HEK293 (cell line): ENCODE measurements at regions not wholly inside any gene's neighbourhood (a gene's known extent, or its start where the extent isn't known, plus 50 kb on each side); places are given as distances from the start of the nearest gene placed in this dataset.
"Not testable (repeated sequence)": the region's sequence is repeated elsewhere in the genome, so short reads cannot be mapped to it uniquely, and the experiment has no call there.

ENCODE experiments used
- CTCF ChIA-PET: fragments of 350-600 bp; formaldehyde crosslinking; extraction: SDS; loops from one replicate; lab custom pipeline; 2021; ENCODE audit warnings: antibody characterized with exemption; lab: Yijun Ruan, JAX
- POLR2A ChIA-PET: fragments of 300-600 bp; formaldehyde crosslinking; extraction: SDS; loops from one replicate; lab custom pipeline; 2020; ENCODE audit warnings: antibody characterized with exemption, inconsistent platforms; lab: Yijun Ruan, JAX
- H3K27ac ChIP-seq: fragments of 200-500 bp; sonication (Bioruptor generic); 2 replicates; pipeline ENCODE4 v1.5.1; 2014; ENCODE audit warnings: low read depth, low read length, control low read depth, inconsistent platforms; ENCODE audit errors: extremely low read depth
- H3K36me3 ChIP-seq, 2 experiments: fragments of 200-500 bp in 1 of 2; sonication (Bioruptor generic) in 1 of 2; 1 replicate in 1 of 2; 2 replicates in 1 of 2; pipeline ENCODE4 v1.5.1; 2014 to 2017; ENCODE audit warnings: inconsistent platforms in 2 of 2, low read length in 2 of 2; ENCODE audit not compliant: control insufficient read depth in 2 of 2, insufficient read depth in 1 of 2
- H3K4me1 ChIP-seq: fragments of 200-500 bp; sonication (Bioruptor generic); 2 replicates; pipeline ENCODE4 v1.5.1; 2014; ENCODE audit warnings: mild to moderate bottlenecking, low read length, inconsistent platforms; ENCODE audit not compliant: control insufficient read depth, insufficient read depth
- H3K4me3 ChIP-seq: 2 replicates; pipeline ENCODE4 v1.5.1; 2011; ENCODE audit warnings: low read depth, mild to moderate bottlenecking, control low read depth, low read length, moderate library complexity
- H3K9me3 ChIP-seq: fragments of 200-500 bp; sonication (Bioruptor generic); 2 replicates; pipeline ENCODE4 v1.5.1; 2014; ENCODE audit warnings: low read depth, low read length, inconsistent platforms; ENCODE audit not compliant: control insufficient read depth, insufficient read depth
- HOXA7 ChIP-seq: sonication (generic); formaldehyde crosslinking; IDR thresholded peaks from 2 replicates; pipeline ENCODE4 v1.8.1; 2022; ENCODE audit warnings: missing genetic modification reagents, borderline replicate concordance
- KLF9 ChIP-seq: fragments of 450-650 bp; formaldehyde crosslinking; IDR thresholded peaks from 2 replicates; pipeline ENCODE4 v1.5.1; 2016; ENCODE audit warnings: missing biosample characterization, missing genetic modification characterization, low read depth
- YY2 ChIP-seq: fragments of 450-650 bp; formaldehyde crosslinking; IDR thresholded peaks from 2 replicates; pipeline ENCODE4 v1.5.1; 2016; ENCODE audit warnings: missing biosample characterization, missing genetic modification characterization
- ZBTB6 ChIP-seq: fragments of 450-650 bp; formaldehyde crosslinking; IDR thresholded peaks from 2 replicates; pipeline ENCODE4 v1.5.1; 2017; ENCODE audit warnings: missing biosample characterization, missing genetic modification characterization
- ZBTB7A ChIP-seq: fragments of 450-650 bp; formaldehyde crosslinking; IDR thresholded peaks from 2 replicates; pipeline ENCODE4 v1.5.1; 2016; ENCODE audit warnings: low read depth, missing biosample characterization, missing genetic modification characterization
- ZEB2 ChIP-seq: fragments of 450-650 bp; formaldehyde crosslinking; IDR thresholded peaks from 2 replicates; pipeline ENCODE4 v1.5.1; 2016; ENCODE audit warnings: missing biosample characterization, missing genetic modification characterization
- ZNF114 ChIP-seq: fragments of 450-650 bp; formaldehyde crosslinking; IDR thresholded peaks from 2 replicates; pipeline ENCODE4 v1.5.0; 2017; ENCODE audit warnings: missing biosample characterization, missing genetic modification characterization
- ZNF133 ChIP-seq: fragments of 450-650 bp; formaldehyde crosslinking; IDR thresholded peaks from 2 replicates; pipeline ENCODE4 v1.5.1; 2016; ENCODE audit warnings: missing biosample characterization, missing genetic modification characterization
- ZNF138 ChIP-seq: fragments of 450-650 bp; formaldehyde crosslinking; IDR thresholded peaks from 2 replicates; pipeline ENCODE4 v1.5.1; 2016; ENCODE audit warnings: missing biosample characterization, missing genetic modification characterization, borderline replicate concordance
- ZNF239 ChIP-seq: fragments of 450-650 bp; formaldehyde crosslinking; IDR thresholded peaks from 2 replicates; pipeline ENCODE4 v1.5.1; 2016; ENCODE audit warnings: missing biosample characterization, missing genetic modification characterization
- ZNF354C ChIP-seq: fragments of 450-650 bp; formaldehyde crosslinking; IDR thresholded peaks from 2 replicates; pipeline ENCODE4 v1.5.1; 2016; ENCODE audit warnings: missing biosample characterization, missing genetic modification characterization, low read depth, borderline replicate concordance
- ZNF621 ChIP-seq: fragments of 450-650 bp; formaldehyde crosslinking; IDR thresholded peaks from 2 replicates; pipeline ENCODE4 v1.5.1; 2017; ENCODE audit warnings: missing biosample characterization, missing genetic modification characterization
- ZNF658 ChIP-seq: fragments of 450-650 bp; formaldehyde crosslinking; IDR thresholded peaks from 2 replicates; pipeline ENCODE4; 2016; ENCODE audit warnings: missing biosample characterization, missing genetic modification characterization
- ZNF670 ChIP-seq: fragments of 450-650 bp; formaldehyde crosslinking; IDR thresholded peaks from 2 replicates; pipeline ENCODE4 v1.5.1; 2016; ENCODE audit warnings: missing biosample characterization, missing genetic modification characterization, low read depth
- ZNF677 ChIP-seq: fragments of 450-650 bp; IDR thresholded peaks from 2 replicates; pipeline ENCODE4 v1.5.0; 2018; ENCODE audit warnings: missing biosample characterization, mild to moderate bottlenecking, missing genetic modification characterization, moderate library complexity
- TF ChIP-seq, protein P1 (sequence below): fragments of 450-650 bp; formaldehyde crosslinking; IDR thresholded peaks from 2 replicates; pipeline ENCODE4 v1.5.1; 2016; ENCODE audit warnings: missing biosample characterization, missing genetic modification characterization
- TF ChIP-seq, protein P2 (sequence below): fragments of 450-650 bp; formaldehyde crosslinking; IDR thresholded peaks from 2 replicates; pipeline ENCODE4 v1.5.1; 2016; ENCODE audit warnings: missing biosample characterization, missing genetic modification characterization
- TF ChIP-seq, protein P3 (sequence below): fragments of 450-650 bp; formaldehyde crosslinking; IDR thresholded peaks from 2 replicates; pipeline ENCODE4 v1.5.1; 2016; ENCODE audit warnings: missing biosample characterization, missing genetic modification characterization

GRCh38 chr3:110887176-110887575, 184.4 kb upstream of the NECTIN3 start:
- no peaks in the 10 kb centered on the region for H3K36me3 ChIP-seq
- CTCF ChIA-PET, result no interaction called here
- POLR2A ChIA-PET, result no interaction called here
- TF ChIP-seq ZNF239 (tag by site-specific recombination) (no peak), ZNF354C (tag by site-specific recombination) (no peak), HOXA7 (CRISPR knock-in tag) (no peak), YY2 (no peak), ZEB2 (no peak), ZBTB7A (no peak)
- TF ChIP-seq, protein P1, sequence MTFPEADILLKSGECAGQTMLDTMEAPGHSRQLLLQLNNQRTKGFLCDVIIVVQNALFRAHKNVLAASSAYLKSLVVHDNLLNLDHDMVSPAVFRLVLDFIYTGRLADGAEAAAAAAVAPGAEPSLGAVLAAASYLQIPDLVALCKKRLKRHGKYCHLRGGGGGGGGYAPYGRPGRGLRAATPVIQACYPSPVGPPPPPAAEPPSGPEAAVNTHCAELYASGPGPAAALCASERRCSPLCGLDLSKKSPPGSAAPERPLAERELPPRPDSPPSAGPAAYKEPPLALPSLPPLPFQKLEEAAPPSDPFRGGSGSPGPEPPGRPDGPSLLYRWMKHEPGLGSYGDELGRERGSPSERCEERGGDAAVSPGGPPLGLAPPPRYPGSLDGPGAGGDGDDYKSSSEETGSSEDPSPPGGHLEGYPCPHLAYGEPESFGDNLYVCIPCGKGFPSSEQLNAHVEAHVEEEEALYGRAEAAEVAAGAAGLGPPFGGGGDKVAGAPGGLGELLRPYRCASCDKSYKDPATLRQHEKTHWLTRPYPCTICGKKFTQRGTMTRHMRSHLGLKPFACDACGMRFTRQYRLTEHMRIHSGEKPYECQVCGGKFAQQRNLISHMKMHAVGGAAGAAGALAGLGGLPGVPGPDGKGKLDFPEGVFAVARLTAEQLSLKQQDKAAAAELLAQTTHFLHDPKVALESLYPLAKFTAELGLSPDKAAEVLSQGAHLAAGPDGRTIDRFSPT, result no peak
- H3K4me1 ChIP-seq, result no peaks in the 10 kb centered on the region
- no peak overlapping the region for H3K4me3 ChIP-seq
- H3K9me3 ChIP-seq, result no peaks in the 10 kb centered on the region
- no peak overlapping the region for H3K27ac ChIP-seq

DNA sequence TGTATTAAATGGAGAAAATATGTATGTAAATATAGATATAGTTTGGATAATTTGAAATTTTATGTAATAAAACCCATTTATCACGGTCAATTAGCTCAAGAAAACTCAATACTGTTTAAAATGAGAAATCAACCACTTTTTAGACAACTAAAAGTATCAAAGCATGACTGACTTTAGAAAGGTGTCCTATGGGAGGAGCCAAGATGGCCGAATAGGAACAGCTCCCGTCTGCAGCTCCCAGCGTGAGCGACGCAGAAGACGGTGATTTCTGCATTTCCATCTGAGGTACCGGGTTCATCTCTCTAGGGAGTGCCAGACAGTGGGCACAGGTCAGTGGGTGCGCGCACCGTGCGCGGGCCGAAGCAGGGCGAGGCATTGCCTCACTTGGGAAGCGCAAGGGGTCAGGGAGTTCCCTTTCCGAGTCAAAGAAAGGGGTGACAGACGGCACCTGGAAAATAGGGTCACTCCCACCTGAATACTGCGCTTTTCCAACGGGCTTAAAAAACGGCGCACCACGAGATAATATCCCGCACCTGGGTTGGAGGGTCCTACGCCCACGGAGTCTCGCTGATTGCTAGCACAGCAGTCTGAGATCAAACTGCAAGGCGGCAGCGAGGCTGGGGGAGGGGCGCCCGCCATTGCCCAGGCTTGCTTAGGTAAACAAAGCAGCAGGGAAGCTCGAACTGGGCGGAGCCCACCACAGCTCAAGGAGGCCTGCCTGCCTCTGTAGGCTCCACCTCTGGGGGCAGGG, 182.8 kb upstream of the NECTIN3 start:
- H3K36me3 ChIP-seq, POLR2A ChIA-PET, CTCF ChIA-PET: not testable (repeated sequence)

DNA sequence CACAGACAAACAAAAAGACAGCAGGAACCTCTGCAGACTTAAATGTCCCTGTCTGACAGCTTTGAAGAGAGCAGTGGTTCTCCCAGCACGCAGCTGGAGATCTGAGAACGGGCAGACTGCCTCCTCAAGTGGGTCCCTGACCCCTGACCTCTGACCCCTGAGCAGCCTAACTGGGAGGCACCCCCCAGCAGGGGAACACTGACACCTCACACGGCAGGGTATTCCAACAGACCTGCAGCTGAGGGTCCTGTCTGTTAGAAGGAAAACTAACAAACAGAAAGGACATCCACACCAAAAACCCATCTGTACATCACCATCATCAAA, 182.3 kb upstream of the NECTIN3 start:
- H3K4me3 ChIP-seq, H3K9me3 ChIP-seq, H3K36me3 ChIP-seq, H3K4me1 ChIP-seq, H3K27ac ChIP-seq, CTCF ChIA-PET, POLR2A ChIA-PET: not testable (repeated sequence)

More for the DNA sequence above, 182.8 kb upstream of the NECTIN3 start:
- H3K27ac ChIP-seq, H3K4me3 ChIP-seq, H3K9me3 ChIP-seq, H3K4me1 ChIP-seq: not testable (repeated sequence)

GRCh38 chr3:110894574-110894973, 177.0 kb upstream of the NECTIN3 start:
- ChIA-PET POLR2A (no interaction called here), CTCF (no interaction called here)
- H3K4me1 ChIP-seq, result no peaks in the 10 kb centered on the region
- H3K9me3 ChIP-seq, result no peaks in the 10 kb centered on the region
- no peaks in the 10 kb centered on the region for H3K36me3 ChIP-seq
- no peak overlapping the region for H3K4me3 ChIP-seq
- TF ChIP-seq ZNF133 (tag by site-specific recombination), result no peak
- TF ChIP-seq ZNF670 (tag by site-specific recombination), result no peak
- no peak for TF ChIP-seq KLF9 (tag by site-specific recombination)
- no peak overlapping the region for H3K27ac ChIP-seq

- H3K27ac ChIP-seq, result no peak overlapping the region
- POLR2A ChIA-PET, result no interaction called here
- H3K4me1 ChIP-seq, result no peaks in the 10 kb centered on the region
- H3K4me3 ChIP-seq, result no peak overlapping the region
- no peaks in the 10 kb centered on the region for H3K9me3 ChIP-seq
- CTCF ChIA-PET, result no interaction called here
- H3K36me3 ChIP-seq, result no peaks in the 10 kb centered on the region
- TF ChIP-seq, protein P2, sequence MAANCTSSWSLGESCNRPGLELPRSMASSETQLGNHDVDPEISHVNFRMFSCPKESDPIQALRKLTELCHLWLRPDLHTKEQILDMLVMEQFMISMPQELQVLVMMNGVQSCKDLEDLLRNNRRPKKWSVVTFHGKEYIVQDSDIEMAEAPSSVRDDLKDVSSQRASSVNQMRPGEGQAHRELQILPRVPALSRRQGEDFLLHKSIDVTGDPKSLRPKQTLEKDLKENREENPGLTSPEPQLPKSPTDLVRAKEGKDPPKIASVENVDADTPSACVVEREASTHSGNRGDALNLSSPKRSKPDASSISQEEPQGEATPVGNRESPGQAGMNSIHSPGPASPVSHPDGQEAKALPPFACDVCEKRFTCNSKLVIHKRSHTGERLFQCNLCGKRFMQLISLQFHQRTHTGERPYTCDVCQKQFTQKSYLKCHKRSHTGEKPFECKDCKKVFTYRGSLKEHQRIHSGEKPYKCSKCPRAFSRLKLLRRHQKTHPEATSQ, result no peak
- TF ChIP-seq, protein P3, sequence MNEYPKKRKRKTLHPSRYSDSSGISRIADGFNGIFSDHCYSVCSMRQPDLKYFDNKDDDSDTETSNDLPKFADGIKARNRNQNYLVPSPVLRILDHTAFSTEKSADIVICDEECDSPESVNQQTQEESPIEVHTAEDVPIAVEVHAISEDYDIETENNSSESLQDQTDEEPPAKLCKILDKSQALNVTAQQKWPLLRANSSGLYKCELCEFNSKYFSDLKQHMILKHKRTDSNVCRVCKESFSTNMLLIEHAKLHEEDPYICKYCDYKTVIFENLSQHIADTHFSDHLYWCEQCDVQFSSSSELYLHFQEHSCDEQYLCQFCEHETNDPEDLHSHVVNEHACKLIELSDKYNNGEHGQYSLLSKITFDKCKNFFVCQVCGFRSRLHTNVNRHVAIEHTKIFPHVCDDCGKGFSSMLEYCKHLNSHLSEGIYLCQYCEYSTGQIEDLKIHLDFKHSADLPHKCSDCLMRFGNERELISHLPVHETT (tag by site-specific recombination), result no peak
- no peak for TF ChIP-seq ZNF621 (tag by site-specific recombination)
- TF ChIP-seq ZNF138 (tag by site-specific recombination), result no peak
- no peak for TF ChIP-seq ZNF677 (tag by site-specific recombination)
- TF ChIP-seq ZBTB6 (tag by site-specific recombination), result no peak
- no peak for TF ChIP-seq ZNF658 (tag by site-specific recombination)
- TF ChIP-seq ZNF114 (tag by site-specific recombination), result no peak
These were observed 176.6 kb upstream of the NECTIN3 start for GRCh38 chr3:110895054-110895453.
